Islet of Langerhans (tissue), 1 donor: ENCODE measurements at regions not wholly inside any gene's neighbourhood (a gene's known extent, or its start where the extent isn't known, plus 50 kb on each side); places are given as distances from the start of the nearest gene placed in this dataset.
"Not testable (repeated sequence)": the region's sequence is repeated elsewhere in the genome, so short reads cannot be mapped to it uniquely, and the experiment has no call there.

Source experiments
- FAIRE-seq: peaks from one replicate; lab custom pipeline; 2011; peaks lifted over from hg19 to GRCh38; lab: Jason Lieb, UNC

- no peak for FAIRE-seq
Observed at GRCh38 chr2:238702276-238703052, 145.4 kb upstream of the TWIST2 start.

- FAIRE-seq, result no peak
Observed at GRCh38 chr2:238703053-238703415, 144.9 kb upstream of the TWIST2 start.

DNA sequence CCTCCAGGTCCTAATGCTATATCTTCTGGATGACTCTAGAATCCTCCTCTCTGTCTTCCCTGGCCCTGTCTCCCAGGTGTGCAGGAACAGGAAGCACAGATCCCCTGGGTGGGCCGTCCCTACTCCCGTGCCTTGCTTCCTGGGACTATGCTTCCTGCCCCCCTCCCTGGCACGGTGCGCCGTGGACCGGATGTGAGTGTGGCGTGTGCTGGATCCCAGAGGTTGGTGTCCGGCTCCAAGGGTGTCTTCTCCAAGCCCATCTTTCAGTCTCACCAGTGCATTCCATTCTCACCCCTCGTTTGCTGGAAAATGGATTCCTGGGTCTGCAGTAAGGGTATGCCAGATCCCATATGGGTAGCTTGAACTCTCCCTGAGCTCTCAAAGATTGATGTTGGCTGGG, 144.4 kb upstream of the TWIST2 start:
- FAIRE-seq, result no peak

DNA sequence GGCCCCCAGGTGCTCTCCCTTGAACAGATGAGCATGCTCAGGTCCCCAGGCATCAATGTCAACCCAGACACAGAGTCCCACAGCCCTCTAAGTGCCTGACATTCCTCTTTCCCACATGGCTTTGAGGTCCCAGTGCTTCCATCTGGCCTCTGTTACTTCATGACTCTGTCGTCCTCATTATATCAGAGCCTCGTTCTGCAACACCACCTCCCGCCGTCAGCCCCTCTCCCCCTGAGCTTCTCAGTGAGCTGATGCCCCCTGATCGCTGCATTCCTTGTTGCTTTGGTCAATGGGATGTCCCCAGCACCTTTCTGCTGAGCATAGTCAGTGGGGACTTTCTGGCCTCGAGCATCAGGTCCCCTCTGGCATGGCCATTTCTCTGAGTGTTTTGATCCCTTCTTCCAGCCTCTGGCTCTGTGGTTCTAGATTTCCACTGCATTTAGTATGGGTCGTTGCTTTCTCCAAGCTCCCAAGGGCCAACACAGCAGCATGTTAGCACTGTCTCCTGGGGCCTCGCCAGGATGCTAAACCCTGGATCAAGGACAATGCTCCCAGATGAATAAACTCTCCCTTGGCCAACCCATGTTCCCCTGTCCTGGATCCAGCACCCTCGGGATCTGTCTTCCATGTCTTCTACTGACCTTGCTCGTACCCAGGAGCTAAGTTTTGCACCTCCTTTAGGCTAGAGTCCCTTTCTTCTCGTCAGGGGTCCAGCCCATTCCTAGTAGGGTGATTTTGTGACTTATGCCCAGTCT, 143.2 kb upstream of the TWIST2 start:
- FAIRE-seq, result no peak

DNA sequence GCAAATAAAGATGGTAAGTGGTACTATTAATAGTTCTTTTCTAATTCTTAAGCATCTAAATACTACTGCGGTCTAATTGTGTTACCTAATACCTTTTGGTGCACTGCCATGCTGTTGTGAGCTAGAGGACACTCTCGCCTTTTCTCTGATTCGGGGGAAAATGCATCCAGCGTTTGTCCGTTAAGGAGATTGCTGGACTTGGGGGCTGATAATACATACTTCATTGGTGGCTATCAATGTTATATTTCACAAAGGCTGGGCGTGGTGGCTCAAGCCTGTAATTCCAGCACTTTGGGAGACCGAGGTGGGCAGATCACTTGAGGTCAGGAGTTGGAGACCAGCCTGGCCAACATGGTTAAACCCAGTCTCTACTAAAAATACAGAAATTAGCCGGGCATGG, 141.7 kb upstream of the TWIST2 start:
- FAIRE-seq, result no peak

DNA sequence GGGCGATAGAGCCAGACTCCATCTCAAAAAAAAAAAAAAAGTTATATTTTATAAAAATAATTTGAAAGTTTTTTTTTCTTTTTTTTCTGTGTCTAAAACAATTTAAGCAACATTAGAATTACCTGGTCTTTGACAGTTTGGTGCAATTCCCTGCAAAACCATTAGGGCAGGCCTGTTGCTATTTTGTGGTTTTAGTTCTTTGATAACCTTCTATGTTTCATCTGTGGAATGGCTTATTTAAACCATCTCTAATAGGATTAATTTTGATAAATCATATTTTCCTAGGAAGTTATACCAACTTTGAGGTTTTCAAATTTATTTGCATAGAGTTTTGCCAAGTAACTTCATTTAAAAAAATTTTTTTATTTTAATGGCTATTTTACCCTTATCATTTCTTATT, 141.2 kb upstream of the TWIST2 start:
- FAIRE-seq, result no peak

DNA sequence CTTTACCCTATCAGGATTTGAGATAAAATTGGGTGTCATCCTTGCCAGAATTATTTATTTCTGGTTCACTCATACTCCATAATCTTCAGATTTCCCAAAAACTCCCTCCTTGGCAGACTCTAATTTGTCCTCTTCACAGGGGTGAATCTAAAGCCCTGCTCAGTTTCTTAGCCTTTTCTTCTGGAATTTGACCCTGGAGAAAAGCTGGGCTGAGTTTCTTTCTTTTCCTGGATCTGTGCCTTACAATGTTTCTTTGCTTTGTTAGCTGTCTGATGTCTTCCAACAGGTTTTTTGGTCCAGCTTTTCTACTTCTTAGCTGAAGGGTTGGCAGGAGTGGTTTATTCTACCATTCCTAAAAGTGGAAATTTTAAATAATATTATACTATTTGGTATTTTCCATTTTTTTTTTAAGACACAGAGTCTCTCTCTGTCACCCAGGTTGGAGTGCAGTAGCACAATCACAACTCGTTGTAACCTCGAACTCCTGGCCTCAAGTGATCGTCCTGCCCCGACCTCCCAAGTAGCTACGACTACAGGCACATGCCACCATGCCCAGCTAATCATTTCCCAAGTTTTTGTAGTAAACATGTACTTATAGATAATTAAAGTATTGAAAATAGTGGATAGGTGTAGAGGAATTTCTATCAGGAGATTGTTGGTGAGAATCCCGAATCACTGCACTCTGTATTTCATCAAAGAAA, 138.4 kb upstream of the TWIST2 start:
- FAIRE-seq, result no peak

DNA sequence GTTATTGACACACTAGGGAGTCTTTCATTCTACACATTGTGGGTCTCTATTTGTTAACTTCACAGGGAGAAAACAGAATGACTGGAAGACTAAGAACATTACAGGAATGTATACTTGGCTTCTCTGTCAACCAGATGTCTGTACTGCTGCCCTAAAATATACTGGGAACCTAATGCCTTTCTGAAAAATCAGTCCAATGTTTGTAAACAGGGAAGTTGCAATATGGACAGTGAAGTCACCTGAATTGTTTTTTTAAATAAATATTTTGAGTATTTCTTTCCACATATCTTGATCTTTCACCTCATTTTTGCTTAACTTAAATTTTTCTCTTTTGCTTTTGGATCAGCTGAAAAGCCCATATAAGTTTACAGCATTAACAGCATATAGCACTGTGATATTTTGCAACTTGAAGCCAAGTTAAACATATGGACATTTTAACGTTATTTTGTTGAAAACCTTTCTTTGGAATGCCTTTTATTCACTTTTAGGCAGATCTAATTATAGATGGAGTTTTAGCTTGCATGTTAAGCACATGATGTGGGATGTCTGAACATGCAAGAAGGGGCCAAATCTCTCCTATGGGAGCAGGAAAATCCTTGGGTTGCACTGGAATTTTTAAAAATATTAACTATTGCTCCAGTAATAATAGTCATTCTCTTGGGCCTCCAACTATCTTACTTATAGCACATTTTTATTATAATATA, 137.7 kb upstream of the TWIST2 start:
- FAIRE-seq, result no peak

DNA sequence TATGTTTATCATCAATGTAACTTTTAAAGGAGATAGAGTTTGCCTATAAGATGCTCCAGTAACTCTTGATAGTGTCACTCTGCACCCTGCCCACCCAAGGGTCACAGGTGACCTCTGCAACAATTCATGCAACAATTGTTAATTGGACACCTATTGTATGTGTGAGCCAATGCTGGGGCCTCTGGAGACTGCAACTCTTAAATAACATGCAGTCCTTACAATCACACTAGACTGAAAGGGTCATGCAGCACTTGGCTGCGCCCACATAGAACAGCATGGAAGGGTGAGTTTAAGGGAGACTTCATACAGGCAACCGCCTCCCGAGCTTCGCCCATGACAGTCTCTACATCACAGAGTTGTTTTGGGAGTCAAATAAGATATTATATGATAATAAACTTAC, 137.1 kb upstream of the TWIST2 start:
- FAIRE-seq, result no peak

DNA sequence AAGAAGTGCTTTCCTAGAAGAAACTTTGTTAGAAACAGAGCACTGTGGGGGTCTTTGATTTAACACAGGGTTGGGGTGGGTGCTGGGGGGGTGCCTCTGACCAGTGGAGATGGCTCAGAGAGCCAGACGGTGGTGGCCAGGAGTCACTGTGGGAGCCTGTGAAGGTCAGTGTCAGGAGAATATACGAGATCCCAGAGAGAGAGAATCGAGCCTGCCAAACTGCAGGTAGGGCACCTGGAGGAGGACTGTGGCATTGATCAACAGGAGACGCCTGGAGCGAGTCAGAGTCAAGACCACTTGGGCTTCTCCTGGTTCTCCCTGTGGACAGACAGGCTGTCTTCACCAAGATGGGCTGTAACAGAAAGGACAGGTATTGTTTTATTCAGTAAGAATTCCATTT, 136.5 kb upstream of the TWIST2 start:
- no peak for FAIRE-seq

DNA sequence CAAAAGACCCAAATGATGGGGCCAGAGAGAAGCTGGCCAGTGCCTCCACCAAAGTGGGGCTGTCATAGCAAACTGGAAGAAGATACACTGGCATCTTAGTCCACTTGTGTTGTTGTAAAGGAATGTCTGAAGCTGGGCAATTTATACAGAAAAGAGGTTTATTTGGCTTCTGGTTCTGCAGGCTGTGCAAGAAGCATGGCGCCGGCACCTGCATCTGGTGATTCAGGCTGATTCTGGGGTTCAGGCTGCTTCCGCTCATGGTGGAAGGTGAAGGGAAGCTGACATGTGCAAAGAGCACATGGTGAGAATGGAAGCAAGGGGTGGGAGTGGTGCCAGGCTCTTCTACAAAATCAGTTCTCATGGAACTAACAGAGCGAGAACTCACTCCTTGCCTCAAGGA, 135.9 kb upstream of the TWIST2 start:
- no peak for FAIRE-seq

GRCh38 chr2:238713198-238713826, 134.6 kb upstream of the TWIST2 start:
- FAIRE-seq, result no peak

DNA sequence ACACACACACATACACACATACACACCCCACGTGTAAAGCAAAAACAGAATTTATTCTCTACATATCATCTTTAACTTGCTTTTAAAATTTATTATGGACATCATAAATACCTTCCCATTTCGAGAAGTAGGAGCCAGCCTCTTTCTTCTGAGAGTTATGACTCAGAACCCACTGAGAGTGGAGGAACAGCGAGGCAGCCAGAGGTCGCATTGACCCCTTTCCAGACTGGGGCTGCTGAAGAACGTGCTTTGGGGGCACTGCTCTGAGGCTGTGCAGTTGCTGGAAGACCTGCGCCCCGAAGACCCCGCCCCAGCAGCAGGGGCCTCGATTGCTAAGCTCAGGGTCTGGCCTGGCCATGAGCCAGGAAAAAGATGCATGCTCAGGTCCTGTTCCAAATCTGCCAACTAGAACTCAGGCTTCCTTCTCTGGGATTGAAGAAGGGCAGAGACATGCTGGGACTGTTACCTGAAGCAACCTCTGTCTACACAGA, 133.8 kb upstream of the TWIST2 start:
- FAIRE-seq, result no peak

DNA sequence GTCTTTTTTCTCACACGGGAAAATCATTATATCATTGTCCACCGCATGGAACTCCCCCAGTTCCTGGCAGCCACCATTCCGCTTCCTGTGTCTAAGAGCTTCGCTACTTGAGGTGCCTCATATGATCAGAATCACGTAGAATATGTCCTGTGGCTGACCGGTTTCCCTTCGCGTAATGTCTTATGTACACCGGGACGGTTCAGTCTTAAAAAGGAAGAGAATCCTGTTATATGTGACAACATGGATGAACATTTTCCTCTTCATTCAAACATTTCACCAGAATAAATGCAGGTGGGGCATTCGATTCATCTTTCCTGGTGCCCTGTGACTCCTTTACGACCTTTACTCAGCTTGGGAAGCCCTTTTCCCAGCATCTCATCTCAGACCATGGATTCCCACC, 131.7 kb upstream of the TWIST2 start:
- no peak for FAIRE-seq

GRCh38 chr2:238716585-238716984, 131.3 kb upstream of the TWIST2 start:
- FAIRE-seq, result no peak

GRCh38 chr2:238717084-238717483, 130.8 kb upstream of the TWIST2 start:
- no peak for FAIRE-seq

DNA sequence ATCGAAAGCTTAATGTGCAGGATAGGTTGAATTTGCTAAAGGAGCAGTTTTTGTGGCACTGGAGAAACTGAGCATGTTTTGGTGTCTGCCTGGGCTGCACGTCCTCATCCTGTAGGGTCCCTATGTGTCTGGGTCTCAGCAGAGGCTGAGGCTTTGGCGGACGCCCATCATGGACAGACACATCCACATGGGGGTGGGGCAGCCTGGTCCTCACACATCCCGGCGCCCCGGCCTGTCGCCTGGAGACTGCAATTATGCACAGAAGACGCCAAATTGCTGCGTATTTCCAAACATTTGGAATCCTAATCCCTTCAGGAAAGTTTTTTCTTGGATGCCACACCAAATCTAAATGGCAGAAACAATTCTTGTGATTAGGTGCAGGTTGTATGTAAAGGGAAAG, 128.2 kb upstream of the TWIST2 start:
- FAIRE-seq, result no peak

DNA sequence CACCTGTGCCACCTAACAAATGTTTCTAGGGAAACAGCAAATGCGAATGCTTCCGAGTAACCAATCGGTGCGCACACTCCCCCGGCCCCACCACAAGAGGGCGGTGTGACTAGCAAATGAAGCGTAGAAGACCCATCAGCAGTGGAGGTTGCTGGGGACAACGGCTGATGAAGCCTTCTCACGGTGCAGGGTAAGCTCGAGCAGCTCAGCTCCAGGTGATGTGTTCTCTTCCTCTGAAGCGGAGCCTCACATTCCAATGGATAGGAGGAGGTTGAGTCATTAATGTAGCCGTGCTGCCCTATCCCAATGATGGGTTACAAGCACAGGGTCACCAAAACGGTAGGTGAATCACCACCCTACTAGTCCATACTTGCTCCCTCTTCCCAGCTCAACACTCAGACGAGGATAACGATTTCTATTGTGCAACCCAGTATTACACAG, 127.6 kb upstream of the TWIST2 start:
- FAIRE-seq, result no peak

DNA sequence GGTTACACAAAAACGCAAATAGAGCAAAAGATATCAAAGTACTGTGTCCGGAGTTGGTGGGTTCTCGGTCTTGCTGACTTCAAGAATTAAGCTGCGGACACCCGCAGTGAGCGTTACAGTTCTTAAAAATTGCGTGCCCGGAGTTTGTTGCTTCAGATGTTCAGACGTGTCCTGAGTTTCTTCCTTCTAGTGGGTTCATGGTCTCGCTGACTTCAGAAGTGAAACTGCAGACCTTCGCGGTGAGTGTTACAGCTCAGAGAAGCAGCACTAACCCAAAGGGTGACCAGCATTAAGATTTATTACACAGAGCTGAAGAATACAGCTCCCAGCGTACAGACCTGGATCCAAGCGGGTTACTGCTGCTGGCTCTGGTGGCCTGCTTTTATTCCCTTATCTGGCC, 125.7 kb upstream of the TWIST2 start:
- FAIRE-seq, result no peak

- FAIRE-seq, result no peak
Observed at GRCh38 chr2:238722883-238723282, 125.0 kb upstream of the TWIST2 start.

DNA sequence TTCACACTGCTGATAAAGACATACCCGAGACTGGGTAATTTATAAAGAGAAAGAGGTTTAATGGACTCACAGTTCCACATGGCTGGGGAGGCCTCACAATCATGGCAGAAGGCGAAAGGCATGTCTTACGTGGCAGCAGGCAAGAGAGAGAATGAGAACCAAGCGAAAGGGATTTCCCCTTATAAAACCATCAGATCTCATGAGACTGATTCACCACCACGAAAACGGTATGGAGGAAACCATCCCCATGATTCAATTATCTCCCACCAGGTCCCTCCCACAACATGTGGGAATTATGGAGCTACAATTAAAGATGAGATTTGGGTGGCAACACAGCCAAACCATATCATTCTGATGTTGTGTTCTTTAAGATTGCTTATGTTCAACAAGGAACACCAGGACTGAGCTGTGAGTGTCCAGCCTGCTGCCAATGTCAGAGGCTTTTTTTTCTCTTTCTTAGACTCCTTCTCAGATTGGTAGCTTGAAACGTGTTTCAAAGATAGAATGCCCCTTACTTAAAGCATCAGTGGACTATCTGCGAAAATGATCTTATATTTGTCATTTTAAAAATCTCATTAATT, 124.1 kb upstream of the TWIST2 start:
- FAIRE-seq, result not testable (repeated sequence)

DNA sequence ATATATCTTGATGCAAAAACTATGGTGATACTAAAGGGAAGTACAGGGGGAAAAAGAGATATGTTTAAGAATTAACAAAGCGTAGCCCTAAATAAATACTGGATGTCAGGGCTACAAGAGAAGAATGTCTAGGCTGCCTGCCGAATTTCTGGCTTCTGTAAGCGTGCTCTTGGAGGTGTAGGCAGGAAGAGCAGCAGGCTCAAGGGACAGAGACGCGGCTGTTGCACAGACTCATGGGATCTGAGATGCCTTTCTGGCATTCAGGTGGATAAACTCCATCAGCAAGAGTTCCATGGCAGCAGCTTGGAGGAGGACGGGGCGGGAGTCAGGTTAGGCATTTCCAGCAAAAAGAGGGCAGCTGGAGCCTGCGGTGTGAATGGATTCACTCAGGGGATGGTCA, 123.2 kb upstream of the TWIST2 start:
- no peak for FAIRE-seq
